IPS-20b (cell line): ENCODE measurements at regions not wholly inside any gene's neighbourhood (a gene's known extent, or its start where the extent isn't known, plus 50 kb on each side); places are given as distances from the start of the nearest gene placed in this dataset.
A peak's percentile ranks its signal among the peaks of the same experiment; 100 is the strongest.

ENCODE experiments used
- H3K27ac ChIP-seq: one replicate; pipeline ENCODE4 v1.5.1; 2013; ENCODE audit warnings: low read length
- H3K27me3 ChIP-seq: 2 replicates; pipeline ENCODE4 v1.6.1; 2013; ENCODE audit warnings: mild to moderate bottlenecking, low read length, inconsistent platforms; ENCODE audit not compliant: insufficient read depth
- H3K36me3 ChIP-seq: 2 replicates; pipeline ENCODE4 v1.6.1; 2013; ENCODE audit warnings: low read depth, mild to moderate bottlenecking, inconsistent platforms, low read length, moderate library complexity; ENCODE audit not compliant: insufficient read depth
- H3K4me1 ChIP-seq: 2 replicates; pipeline ENCODE4 v1.6.1; 2013; ENCODE audit warnings: mild to moderate bottlenecking, control low read depth, inconsistent platforms, low read length, moderate library complexity; ENCODE audit not compliant: insufficient read depth
- H3K4me3 ChIP-seq: 2 replicates; pipeline ENCODE4 v1.5.1; 2013; ENCODE audit warnings: mild to moderate bottlenecking, low read length, inconsistent platforms
- H3K9ac ChIP-seq: 2 replicates; pipeline ENCODE4 v1.6.1; 2013; ENCODE audit warnings: low read depth, mild to moderate bottlenecking, inconsistent platforms, low read length, moderate library complexity
- H3K9me3 ChIP-seq: 2 replicates; pipeline ENCODE4 v1.6.1; 2013; ENCODE audit warnings: mild to moderate bottlenecking, low read depth, low read length, inconsistent platforms; ENCODE audit not compliant: insufficient read depth

DNA sequence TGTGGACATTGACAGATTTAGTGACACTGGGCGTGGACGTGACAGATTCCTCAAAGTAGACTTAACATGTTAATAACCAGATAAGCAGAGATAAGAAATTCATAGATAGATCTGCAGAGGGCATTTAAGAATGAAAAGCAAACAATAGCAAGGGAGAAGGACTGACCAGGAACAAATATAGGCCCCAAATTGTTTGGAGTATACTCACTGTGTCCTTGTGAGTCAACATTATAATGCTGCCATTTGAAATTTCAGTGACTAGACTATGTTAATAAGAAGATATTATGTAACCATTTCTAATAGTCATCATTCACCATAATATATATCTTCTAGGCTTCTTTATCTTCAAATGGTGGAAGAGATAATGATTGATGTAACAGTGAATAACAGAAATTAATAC lies 78.1 kb upstream of the SLC38A11 start:
- no peak overlapping the region for H3K4me3 ChIP-seq
- H3K27ac ChIP-seq, result no peak overlapping the region

DNA sequence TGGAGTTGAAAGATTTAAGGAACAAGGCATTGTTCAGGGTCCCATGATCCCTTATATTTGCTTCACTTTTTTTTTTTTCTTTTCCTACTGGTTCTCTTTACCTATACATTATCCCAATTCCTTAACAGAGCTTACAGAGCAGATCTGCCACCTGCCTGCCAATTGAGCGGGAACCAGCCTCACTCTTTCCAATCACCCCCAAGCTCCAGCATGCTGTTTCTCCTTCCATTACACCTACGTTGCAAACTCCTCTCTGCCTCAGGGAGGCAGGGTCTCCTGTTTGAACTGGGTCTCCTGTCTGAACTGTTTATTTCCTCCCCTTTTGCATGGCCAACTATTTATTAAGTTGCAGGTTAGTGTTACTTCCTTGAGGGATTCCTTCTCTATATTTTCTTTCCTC lies 77.2 kb upstream of the SLC38A11 start:
- Histone ChIP-seq H3K4me3 (no peak overlapping the region), H3K36me3 (no peaks in the 10 kb centered on the region), H3K9me3 (no peaks in the 10 kb centered on the region), H3K4me1 (no peaks in the 10 kb centered on the region), H3K27ac (no peak overlapping the region), H3K9ac (no peak overlapping the region), H3K27me3 (no peaks in the 10 kb centered on the region)

More for the DNA sequence above, 78.1 kb upstream of the SLC38A11 start:
- H3K9me3 ChIP-seq, result no peaks in the 10 kb centered on the region
- H3K27me3 ChIP-seq, result no peaks in the 10 kb centered on the region
- no peaks in the 10 kb centered on the region for H3K36me3 ChIP-seq
- no peaks in the 10 kb centered on the region for H3K4me1 ChIP-seq
- no peak overlapping the region for H3K9ac ChIP-seq

DNA sequence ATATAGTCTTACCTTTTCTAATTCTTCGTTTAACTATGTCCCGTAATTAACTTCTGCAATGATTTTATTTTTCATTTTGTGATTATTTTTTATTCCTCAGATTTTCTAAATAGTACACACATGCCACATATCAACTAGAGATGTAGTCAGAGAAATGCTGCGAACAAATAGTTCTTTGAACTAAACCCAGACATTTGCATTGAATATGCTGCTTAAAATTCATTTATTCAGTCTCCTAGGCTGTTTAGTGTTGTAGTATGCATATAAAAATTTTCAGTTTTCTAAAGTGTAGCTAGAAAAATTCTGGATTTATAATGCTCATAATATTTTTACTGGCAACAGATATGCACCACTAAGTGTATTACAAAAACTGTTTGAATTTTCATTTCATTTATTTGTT lies 68.9 kb upstream of the SLC38A11 start:
- Histone ChIP-seq H3K4me3 (no peak overlapping the region), H3K27me3 (no peaks in the 10 kb centered on the region), H3K36me3 (no peaks in the 10 kb centered on the region), H3K9ac (no peak overlapping the region), H3K9me3 (no peaks in the 10 kb centered on the region), H3K27ac (no peak overlapping the region), H3K4me1 (no peaks in the 10 kb centered on the region)

DNA sequence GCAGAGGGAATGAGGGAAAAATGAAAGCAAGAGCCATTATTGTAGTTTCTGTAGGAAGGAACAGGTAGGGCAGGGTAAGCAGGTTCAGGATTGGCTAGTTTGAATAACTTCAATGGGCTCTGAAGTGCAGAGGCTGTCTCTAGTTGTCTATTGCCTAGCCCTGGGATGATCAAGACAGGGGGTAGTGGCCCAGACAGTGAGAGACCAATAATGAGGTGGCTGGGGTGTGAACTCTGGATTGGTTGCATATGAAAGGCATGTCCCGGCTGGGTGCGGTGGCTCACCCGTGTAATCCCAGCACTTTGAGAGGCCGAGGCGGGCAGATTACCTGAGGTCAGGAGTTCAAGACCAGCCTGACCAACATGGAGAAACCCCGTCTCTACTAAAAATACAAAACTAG lies 67.5 kb upstream of the SLC38A11 start:
- H3K9me3 ChIP-seq, result no peaks in the 10 kb centered on the region
- H3K4me1 ChIP-seq, result peaks cover 4% of the 10 kb centered on the region; the same call in 1 of the 2 replicates
- no peak overlapping the region for H3K4me3 ChIP-seq
- no peak overlapping the region for H3K27ac ChIP-seq
- no peak overlapping the region for H3K9ac ChIP-seq
- H3K27me3 ChIP-seq, result no peaks in the 10 kb centered on the region
- no peaks in the 10 kb centered on the region for H3K36me3 ChIP-seq

DNA sequence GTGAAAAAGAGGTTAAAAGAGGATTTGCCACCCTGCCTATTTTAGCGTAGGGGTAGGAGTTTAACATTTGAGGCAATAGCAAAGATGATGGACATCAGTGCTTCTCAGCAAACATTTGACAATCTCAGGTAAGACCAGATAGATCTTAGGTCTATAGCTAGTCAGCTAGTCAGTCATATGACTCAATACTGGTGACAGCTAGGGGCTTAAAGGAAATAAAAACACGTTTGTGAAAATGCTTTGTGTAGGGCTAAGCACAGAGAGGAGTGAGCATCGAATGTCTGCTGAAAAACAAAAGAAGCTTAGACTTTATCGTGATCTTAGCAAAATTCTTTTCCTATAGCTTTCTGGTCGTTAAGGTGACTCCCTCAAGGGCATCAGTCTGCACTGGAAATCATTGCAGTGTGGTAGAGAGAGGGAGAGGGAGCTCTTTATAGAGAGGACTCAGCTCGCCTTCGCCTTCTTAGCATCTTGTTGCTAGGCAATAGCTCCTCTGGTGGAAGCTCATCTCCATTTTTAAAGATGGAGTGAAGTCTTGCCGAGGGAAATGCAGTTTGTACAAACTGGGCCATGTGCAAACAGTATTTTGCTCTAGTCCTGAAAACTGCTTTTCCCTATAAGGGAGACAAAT lies 62.8 kb upstream of the SLC38A11 start:
- no peaks in the 10 kb centered on the region for H3K36me3 ChIP-seq
- H3K9me3 ChIP-seq, result no peaks in the 10 kb centered on the region
- H3K27ac ChIP-seq, result no peak overlapping the region
- no peaks in the 10 kb centered on the region for H3K27me3 ChIP-seq
- peak overlapping the region; percentile 32 for H3K4me3 ChIP-seq
- H3K9ac ChIP-seq, result no peak overlapping the region
- peaks cover 7% of the 10 kb centered on the region; the same call in 1 of the 2 replicates for H3K4me1 ChIP-seq

DNA sequence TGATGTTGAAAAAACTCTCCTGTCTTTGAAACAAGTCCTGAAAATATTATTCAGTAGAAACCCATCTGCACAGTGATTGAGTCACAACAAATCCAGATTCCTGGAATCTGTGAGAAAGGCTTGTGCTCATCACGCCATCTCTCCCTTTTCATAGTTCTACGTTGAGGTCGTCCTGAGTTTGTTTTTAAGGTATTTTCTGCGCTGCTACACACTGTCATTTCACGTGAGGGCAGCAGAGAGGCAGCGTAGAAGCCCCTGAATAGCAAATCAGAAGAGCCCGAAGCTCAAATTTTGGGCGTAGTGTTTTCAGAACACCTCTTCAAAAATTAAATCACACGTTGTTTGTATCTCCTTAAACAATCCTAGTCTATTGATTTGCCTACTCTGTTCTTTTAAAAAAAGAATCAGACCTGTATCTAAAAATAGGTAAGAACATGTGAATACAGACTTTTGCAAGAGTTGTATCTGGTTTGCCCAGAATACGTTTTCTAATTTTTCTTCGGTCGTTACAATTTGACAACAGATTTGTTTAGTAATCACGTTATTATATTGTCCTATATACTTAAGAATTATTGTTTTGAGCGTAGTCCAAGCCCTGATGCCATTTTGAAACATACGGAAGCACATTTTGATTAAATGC lies 61.6 kb upstream of the SLC38A11 start:
- Histone ChIP-seq H3K27ac (no peak overlapping the region), H3K9ac (no peak overlapping the region), H3K27me3 (no peaks in the 10 kb centered on the region), H3K4me1 (peaks cover 7% of the 10 kb centered on the region; the same call in 1 of the 2 replicates), H3K9me3 (no peaks in the 10 kb centered on the region), H3K4me3 (no peak overlapping the region), H3K36me3 (no peaks in the 10 kb centered on the region)

DNA sequence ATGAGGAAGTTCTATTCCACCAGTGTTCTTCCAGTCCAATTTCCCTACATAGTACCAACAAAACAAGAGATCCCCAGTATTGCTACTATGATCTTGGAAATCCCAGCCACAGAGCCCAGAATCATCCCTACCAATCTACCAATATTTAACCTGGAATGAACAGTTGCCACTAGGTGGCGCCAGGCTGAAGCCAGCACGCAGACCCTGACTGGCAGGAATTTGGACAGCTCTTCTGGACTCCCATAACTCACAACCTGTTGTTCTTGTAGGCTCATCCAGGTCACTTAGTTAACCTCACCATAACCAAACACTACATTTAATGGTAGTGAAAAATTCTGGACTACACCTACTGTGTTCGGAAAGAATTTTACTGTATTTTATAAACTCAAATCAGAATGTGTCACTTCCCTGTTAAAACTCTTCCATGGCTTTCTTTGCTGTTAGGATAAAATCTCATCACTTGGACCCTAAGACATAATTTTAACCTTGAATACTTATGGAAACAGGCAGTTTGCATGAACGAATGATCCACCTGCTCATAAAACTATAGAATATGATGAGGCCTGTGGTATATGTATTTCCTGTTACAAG lies 59.8 kb upstream of the SLC38A11 start:
- Histone ChIP-seq H3K36me3 (no peaks in the 10 kb centered on the region), H3K9me3 (no peaks in the 10 kb centered on the region), H3K27me3 (no peaks in the 10 kb centered on the region), H3K4me3 (no peak overlapping the region), H3K9ac (no peak overlapping the region), H3K4me1 (peaks cover 7% of the 10 kb centered on the region; the same call in 1 of the 2 replicates), H3K27ac (no peak overlapping the region)

DNA sequence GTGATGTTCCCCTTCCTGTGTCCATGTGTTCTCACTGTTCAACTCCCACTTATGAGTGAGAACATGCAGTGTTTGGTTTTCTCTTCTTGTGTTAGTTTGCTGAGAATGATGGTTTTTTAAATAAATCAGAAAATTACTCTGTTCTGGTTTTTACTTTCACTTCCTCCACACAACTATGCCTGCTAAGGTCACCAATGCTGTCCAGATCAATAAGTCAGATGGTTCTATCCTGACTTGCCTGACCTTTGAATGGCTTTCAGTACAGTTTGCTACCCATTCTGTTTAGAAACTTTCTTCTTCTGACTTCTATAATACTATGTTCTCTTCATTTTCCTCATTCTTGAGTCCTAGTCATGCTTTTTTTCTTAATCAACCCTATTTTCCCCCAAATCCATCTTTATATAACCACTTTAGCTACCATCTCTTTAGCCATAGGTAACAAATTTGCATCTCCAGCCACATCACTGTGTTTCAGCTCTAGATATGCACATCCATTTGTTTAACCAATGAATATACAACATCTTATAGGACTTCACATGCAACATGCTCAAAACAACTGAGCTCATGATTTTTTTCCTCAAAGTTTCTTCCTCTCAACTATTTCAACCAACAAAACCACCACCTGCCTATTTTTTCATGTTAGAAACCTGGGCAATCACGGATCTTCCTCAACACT lies 58.8 kb upstream of the SLC38A11 start:
- no peak overlapping the region for H3K4me3 ChIP-seq
- no peaks in the 10 kb centered on the region for H3K36me3 ChIP-seq
- no peaks in the 10 kb centered on the region for H3K27me3 ChIP-seq
- H3K4me1 ChIP-seq, result peaks cover 7% of the 10 kb centered on the region; the same call in 1 of the 2 replicates
- no peak overlapping the region for H3K27ac ChIP-seq
- H3K9me3 ChIP-seq, result no peaks in the 10 kb centered on the region
- H3K9ac ChIP-seq, result no peak overlapping the region

DNA sequence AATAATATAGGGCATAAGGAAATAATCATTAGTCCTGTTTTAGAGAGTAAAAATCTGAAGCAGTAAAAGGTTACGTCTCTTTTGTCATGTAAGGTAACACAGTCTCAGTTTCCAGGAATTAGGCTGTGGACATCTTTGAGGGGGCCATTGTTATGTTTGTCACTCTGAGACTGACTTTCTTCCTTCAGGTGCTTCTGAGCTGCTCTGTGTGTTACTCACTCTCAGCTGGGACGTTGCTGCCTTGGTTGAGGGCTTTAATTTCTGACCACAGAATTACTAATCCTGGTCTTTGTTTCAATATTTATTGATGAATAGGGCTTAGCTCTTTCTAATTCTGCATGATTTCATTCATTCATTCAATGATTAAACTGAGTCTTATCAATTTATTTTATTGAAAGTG lies 55.9 kb upstream of the SLC38A11 start:
- Histone ChIP-seq H3K9me3 (no peaks in the 10 kb centered on the region), H3K4me1 (no peaks in the 10 kb centered on the region), H3K4me3 (no peak overlapping the region), H3K36me3 (no peaks in the 10 kb centered on the region), H3K27ac (no peak overlapping the region), H3K27me3 (no peaks in the 10 kb centered on the region), H3K9ac (no peak overlapping the region)

DNA sequence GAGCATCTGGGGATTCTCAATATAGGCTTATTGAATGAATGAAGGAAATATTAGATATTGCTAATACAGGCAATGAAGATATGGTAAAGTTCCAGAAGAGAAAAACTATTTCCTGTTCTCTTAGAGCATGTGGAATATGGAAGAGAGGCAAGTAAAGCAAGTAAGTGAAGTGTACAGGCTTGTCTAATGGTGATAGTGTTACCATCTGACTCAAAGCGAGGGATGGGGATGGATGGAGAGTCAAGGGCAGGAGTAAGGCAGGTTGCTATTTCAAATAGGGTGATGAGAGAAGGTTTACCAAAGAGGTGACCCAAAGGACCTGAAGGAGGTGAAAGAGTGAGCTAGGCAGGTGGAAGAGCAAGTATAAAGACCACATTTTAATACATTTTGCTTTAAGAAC lies 55.2 kb upstream of the SLC38A11 start:
- H3K9me3 ChIP-seq, result no peaks in the 10 kb centered on the region
- H3K4me1 ChIP-seq, result no peaks in the 10 kb centered on the region
- no peaks in the 10 kb centered on the region for H3K27me3 ChIP-seq
- no peaks in the 10 kb centered on the region for H3K36me3 ChIP-seq
- H3K9ac ChIP-seq, result no peak overlapping the region
- no peak overlapping the region for H3K4me3 ChIP-seq
- H3K27ac ChIP-seq, result no peak overlapping the region

DNA sequence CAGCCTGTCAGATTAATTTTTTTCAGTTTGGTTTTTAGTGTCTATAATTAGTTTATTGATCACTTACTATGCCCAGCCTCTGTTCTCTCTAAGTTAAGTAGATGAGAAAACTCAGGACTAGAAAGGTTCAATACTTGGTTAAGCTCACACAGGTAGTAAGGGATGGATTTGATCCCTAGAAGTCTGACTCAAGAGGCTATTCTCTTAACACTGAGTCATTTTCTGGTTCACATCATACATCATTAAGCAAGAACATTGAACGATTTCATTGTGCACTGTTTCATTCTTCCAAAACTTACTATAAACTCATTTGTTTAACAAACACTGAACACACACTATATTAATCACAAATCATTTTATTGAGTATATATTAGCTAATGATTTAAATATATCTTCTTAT lies 54.1 kb upstream of the SLC38A11 start:
- H3K9ac ChIP-seq, result no peak overlapping the region
- H3K4me1 ChIP-seq, result no peaks in the 10 kb centered on the region
- no peak overlapping the region for H3K4me3 ChIP-seq
- no peak overlapping the region for H3K27ac ChIP-seq
- no peaks in the 10 kb centered on the region for H3K27me3 ChIP-seq
- H3K36me3 ChIP-seq, result no peaks in the 10 kb centered on the region
- H3K9me3 ChIP-seq, result no peaks in the 10 kb centered on the region
